Cardiac septum (tissue), 1 donor: ENCODE measurements at regions not wholly inside any gene's neighbourhood (a gene's known extent, or its start where the extent isn't known, plus 50 kb on each side); places are given as distances from the start of the nearest gene placed in this dataset.
"Not testable (repeated sequence)": the region's sequence is repeated elsewhere in the genome, so short reads cannot be mapped to it uniquely, and the experiment has no call there.

Source experiments
- DNase-seq: peaks from one replicate; pipeline ENCODE4 v3.0.0-alpha.2; 2020; ENCODE audit warnings: low spot score
- intact Hi-C: fragments of 100-400 bp; cut with DNase I; formaldehyde crosslinking; loops from one replicate; pipeline ENCODE4 v1.14.0; 2022
- donor health status: DM: no; HTN: no; CAD: no.

- DNase-seq, result no peak
- intact Hi-C loops, result no loop called here
These were observed 61.4 kb downstream of the NXNL2 start for GRCh38 chr9:88596376-88596775.

DNA sequence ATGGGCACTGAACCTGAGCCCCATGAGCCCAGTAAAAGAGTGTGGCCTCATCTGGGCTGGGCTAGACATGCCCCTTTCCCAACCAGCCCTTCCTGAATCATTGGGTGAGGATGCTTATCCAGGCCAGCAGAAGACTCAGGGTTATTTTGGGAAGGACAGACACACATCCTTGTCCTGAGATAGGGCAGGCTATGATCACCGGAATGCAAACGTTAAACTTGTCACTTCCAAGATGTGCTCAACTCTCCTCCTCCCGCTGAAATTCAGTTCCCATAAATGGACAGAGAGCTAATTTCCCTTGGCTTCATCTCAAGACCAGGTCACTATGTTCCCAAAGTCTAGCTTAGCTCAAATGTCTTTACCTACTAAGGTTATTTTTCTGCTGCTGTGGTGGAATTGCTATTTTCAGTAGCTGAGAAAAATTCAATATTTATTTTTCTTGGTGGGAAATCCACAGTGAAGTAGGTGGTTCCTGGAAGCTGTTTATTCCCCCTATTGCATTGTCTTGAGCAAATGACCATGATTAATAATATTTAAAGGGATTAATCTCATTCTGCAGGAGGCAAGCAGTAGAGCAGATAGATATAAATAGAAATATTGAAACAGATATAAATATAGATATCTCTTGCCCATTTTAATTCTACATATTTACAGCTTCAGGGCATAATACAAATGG is 70.0 kb downstream of the NXNL2 start:
- intact Hi-C loops, result no loop called here
- DNase-seq, result no peak

DNA sequence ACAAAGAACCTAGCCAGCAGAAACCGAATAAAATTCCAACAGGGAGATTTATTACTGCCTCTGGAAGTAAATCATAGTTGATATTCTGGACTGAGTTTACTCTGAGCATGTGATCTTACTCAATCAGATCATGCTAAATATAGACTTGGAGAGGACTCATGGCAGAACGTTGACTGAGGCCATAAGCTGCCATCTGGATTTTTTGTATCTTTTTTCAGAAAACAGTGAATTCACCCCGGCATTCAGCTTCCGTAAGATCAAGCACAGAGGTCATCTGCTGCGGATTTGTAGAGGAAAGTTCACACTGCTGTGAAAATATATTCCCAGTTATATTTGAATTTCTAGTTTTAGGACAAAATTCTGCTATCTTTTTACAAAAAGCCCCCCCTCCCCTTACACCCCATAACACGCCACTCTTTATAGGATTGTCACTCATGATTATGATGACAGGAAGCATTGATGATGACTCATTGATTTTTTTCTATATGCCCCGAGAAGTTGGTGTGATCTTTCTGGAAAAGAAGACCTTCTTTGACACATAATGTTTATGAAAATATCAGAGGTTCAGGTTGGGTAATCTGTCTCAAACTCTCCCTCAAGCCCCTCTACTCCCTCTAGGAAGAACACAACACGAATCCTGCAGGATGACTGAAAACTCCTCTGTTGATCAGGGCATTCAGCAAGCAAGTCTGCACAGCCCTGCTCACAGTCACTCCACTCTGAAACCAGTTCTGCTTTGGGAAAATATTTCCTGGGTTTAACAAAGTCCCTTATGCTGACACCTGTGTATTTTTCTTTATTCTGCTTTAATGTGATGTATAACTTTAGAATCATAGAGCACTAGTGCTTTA is 70.8 kb downstream of the NXNL2 start:
- DNase-seq, result no peak
- intact Hi-C loops, result no loop called here

DNA sequence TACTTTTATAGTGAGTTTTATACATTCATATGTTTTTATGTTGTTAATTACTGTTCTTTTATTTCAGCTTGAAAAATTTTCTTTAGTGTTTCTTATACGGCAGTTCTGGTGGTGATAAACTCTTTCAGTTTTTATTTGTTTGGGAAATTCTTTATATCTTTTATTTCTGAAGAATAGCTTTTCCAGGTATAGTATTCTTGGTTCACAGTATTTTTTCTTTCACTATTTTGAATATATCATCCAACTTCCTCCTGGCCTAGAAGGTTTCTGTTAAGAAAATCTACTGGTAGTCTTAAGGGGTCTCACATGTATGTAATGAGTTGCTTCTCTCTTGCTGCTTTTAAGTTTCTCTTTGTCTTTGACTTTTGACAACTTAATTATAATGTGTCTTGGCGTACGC is 79.4 kb downstream of the NXNL2 start:
- no peak for DNase-seq
- intact Hi-C loops, result no loop called here

- no peak for DNase-seq
- intact Hi-C loops, result no loop called here
These were observed 88.7 kb downstream of the NXNL2 start for GRCh38 chr9:88623698-88624097.

DNA sequence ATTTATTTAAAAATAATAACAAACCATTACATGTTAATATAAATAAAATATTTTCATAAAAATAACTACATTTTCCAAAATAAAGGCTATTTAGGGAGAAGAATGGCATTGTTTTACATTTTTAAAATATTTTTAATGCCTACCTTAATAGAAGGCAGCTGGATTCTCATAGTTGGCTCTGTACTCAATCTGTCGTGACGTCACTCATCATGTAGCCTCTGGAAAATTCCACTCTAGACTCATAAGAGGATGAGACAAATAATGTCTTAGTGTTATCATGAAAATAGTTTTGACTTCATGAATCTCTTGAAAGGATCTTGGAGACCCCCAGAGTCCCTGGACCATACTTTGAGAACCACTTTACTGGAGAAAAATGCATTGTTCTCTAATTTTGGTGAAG is 93.1 kb downstream of the NXNL2 start:
- intact Hi-C loops, result no loop called here
- no peak for DNase-seq

- DNase-seq, result no peak
- intact Hi-C loops, result no loop called here
These were observed 93.8 kb downstream of the NXNL2 start for GRCh38 chr9:88628811-88629210.

DNA sequence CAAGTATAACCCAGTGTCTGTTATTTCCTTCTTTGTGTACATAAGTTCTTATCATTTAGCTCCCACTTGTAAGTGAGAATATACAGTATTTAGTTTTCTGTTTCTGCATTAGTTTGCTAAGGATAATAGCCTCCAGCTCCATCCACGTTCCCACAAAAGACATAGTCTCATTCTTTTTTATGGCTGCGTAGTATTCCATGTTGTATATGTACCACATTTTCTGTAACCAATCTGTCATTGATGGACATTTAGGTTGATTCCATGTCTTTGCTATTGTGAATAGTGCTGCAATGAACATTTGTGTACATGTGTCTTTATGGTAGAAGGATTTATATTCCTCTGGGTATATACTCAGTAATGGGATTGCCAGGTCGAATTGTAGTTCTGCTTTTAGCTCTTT is 95.6 kb downstream of the NXNL2 start:
- DNase-seq, intact Hi-C loops: not testable (repeated sequence)

- intact Hi-C loops, result no loop called here
- no peak for DNase-seq
These were observed 100.2 kb downstream of the NXNL2 start for GRCh38 chr9:88635151-88635550.

- DNase-seq, result no peak
- intact Hi-C loops, result no loop called here
These were observed 106.7 kb downstream of the NXNL2 start for GRCh38 chr9:88641456-88642240.

GRCh38 chr9:88642336-88642735 is 107.4 kb downstream of the NXNL2 start:
- DNase-seq, result no peak
- intact Hi-C loops, result no loop called here

DNA sequence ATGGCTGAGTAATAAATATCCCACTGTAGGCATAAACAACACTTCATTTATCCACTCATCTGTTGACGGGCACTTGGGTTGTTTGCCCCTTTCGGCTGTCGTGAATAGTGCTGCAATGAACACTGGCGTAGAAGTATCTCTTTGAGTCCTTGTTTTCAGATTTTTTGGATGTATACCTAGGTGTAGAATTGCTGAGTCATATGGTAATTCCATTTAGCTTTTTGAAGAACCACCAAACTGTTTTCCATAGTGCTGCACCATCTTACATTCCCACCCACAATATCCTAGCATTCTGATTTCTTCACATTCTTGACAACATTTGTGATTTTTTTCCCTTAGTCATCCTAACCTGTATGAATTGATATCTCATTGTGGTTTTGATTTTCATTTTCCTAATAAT is 109.0 kb downstream of the NXNL2 start:
- intact Hi-C loops, result no loop called here
- no peak for DNase-seq

DNA sequence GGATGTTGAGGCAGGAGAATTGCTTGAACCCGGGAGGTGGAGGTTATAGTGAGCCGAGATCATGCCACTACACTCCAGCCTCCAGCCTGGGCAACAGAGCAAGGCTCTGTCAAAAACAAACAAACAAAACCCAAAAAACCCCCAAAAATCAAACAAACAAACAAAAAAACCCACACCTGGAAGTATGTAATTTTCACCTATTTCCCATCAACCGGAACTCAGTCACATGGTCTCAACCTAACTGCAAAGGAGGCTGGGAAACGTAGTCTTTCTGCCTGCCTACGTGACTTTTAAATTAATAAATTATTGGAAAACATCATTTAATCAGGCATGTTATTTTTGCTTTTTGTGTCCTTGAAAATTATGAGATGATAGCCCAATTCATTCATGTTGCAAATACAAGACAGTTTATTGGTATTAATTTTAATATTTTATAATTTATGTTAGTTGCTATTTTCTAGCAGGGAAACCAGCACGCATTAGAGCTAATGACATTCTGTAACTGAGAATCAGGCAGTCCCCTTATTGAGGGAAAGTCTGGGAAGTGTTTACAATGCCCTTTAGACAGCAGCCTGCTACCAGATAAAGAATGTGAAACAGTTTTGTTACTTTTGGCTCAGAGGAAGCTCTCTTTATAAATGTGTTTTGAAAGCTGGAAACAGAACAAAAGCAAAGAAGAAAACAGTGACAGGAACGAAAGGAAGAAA is 110.3 kb downstream of the NXNL2 start:
- no peak for DNase-seq
- intact Hi-C loops, result no loop called here

- intact Hi-C loops, result no loop called here
- DNase-seq, result no peak
These were observed 110.9 kb downstream of the NXNL2 start for GRCh38 chr9:88645879-88646199.

DNA sequence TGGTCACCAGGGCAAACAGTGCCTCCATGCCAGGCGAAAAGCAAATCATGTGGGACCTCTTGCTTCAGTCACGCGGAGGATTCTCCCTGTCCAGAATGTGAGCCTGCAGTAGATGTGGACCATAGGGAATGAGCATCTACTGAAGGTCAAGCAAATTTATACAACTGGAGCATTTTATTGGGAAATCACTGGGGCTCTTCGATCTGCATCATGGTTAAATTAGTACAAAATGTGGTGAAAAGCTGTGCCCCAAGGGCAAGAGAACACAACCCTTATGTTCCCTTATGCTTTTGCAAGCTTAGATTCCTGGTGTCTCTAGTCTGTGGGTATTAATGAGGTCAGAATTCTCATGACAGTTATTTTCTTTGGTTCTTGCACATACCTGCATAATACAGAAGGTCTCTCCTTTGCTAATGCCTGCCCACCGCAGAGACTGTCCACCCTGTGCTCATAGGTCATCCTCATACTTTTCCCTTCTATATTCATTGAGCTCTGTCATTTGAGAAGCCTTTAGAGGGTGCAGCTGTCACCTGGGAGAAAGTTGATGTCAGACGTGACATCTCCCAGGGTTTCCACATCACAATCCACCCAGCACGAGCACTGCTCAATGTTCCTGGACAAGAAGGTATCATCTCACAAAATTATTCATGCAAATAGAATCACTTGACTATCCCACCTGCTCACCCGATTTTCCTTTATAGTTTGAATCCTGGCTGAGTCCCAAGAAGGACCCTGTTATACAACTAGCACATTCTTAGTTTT is 111.7 kb downstream of the NXNL2 start:
- DNase-seq, result no peak
- intact Hi-C loops, result no loop called here

DNA sequence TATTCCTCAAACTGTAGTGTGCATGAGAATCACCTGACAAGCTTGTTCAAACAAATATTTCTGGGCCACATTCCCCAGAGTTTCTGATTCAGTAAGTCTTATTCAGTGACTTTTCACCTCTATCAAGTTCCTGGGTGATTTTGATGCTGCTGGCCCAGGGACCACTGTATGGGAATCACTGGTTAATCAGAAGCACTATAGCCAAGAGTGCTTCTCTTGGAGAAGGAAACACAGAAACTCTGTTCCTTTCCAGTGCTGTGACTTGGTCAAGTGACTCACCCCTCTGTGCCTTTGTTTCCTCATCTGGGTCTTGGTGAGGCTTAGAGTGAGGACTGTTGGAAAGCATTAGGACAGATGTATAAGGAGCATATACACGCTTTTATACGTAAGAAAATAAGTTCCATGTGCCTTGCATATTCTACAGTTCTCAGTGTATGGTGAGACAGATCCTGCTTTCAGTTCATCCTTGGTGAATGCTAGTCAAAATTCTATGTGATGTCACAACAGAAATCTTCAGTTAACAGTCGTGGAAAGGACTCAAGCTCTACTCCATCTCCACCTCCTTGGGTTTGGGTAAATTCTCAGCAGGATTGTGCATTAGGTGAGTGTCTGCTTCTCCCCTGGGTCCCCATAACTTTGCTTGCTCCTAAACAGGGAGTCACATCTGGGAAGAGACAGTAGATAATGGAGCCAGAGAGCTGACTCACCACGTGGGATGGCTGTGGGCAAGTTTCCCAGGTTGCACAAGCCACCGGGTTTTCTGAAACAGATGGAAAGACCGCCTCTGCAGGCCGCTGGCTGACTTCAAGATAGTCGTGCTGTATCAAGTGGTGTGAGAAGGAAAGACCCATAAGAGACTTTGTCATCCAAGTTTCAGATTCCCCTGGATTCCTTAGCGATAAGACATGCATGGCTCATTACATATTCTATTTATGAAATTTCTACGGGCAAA is 117.0 kb downstream of the NXNL2 start:
- peak; percentile 83 for DNase-seq
- intact Hi-C loops, result loop anchor here (10.0 kb wide), 1 partner anchor 103 kb away; no protein-coding TSS in a partner anchor

GRCh38 chr9:88652876-88653275 is 117.9 kb downstream of the NXNL2 start:
- intact Hi-C loops, result loop anchor here (10.0 kb wide), 1 partner anchor 102 kb away; no protein-coding TSS in a partner anchor
- DNase-seq, result no peak

- intact Hi-C loops, result loop anchor here (10.0 kb wide), 1 partner anchor 101 kb away; no protein-coding TSS in a partner anchor
- DNase-seq, result no peak
These were observed 118.4 kb downstream of the NXNL2 start for GRCh38 chr9:88653406-88653805.
